Panc1 (cell line): ENCODE measurements at regions not wholly inside any gene's neighbourhood (a gene's known extent, or its start where the extent isn't known, plus 50 kb on each side); places are given as distances from the start of the nearest gene placed in this dataset.

Experiments
- POLR2AphosphoS5 ChIP-seq: IDR thresholded peaks from 2 replicates; pipeline ENCODE4 v1.6.1; 2012; ENCODE audit warnings: mild to moderate bottlenecking, low read depth, low read length, moderate library complexity
- SIN3A ChIP-seq: IDR thresholded peaks from 2 replicates; pipeline ENCODE4 v1.6.1; 2012; ENCODE audit warnings: low read depth, mild to moderate bottlenecking, low read length, moderate library complexity, borderline replicate concordance; ENCODE audit not compliant: insufficient read depth
- TCF7L2 ChIP-seq: IDR thresholded peaks from 2 replicates; pipeline ENCODE4 v1.6.1; 2011; ENCODE audit warnings: mild to moderate bottlenecking, low read depth, low read length, inconsistent platforms
- TF ChIP-seq, protein P1 (sequence below): fragments of 450-650 bp; IDR thresholded peaks from 2 replicates; pipeline ENCODE4 v1.5.1; 2017; ENCODE audit warnings: mild to moderate bottlenecking
- TF ChIP-seq, protein P2 (sequence below), 2 experiments: IDR thresholded peaks; 2 replicates each; pipeline ENCODE4 v1.6.1; 2011 to 2012; ENCODE audit warnings: low read depth in 2 of 2, control low read depth in 1 of 2, low read length in 1 of 2, mild to moderate bottlenecking in 1 of 2, moderate library complexity in 1 of 2; ENCODE audit not compliant: insufficient read depth in 1 of 2

DNA sequence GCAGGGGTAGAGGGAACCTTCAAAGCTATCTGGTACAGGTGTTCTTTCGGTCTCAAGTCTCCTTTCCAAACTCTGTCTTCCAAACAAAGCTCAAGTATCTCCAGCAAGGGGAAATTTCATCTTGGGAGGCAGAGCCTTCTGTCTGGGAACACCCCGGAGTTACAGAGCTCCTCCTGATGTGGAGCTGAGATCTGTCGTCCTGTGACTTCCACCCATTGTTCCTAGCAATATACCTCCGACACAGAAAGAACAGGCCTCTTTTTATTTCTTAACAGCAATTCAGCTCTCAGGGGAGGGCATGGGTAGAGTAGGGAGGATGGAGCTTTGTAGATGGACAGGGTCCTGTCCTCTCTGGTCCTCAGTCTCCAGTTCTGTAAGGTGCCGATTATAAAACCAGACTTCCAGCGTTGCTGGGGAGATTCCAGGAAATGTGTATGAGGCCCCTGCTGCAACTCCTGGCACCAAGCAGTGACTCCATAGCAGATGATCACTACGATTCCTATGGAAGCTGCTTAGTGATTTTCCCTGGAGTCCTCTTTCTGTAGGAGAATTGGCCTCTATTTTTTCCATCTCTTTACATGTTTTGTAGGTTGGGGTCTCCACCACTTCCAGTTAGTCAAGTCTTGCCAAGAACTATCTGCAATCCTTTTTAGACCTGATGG is 56.0 kb upstream of the ARGLU1 start:
- TF ChIP-seq, protein P1, sequence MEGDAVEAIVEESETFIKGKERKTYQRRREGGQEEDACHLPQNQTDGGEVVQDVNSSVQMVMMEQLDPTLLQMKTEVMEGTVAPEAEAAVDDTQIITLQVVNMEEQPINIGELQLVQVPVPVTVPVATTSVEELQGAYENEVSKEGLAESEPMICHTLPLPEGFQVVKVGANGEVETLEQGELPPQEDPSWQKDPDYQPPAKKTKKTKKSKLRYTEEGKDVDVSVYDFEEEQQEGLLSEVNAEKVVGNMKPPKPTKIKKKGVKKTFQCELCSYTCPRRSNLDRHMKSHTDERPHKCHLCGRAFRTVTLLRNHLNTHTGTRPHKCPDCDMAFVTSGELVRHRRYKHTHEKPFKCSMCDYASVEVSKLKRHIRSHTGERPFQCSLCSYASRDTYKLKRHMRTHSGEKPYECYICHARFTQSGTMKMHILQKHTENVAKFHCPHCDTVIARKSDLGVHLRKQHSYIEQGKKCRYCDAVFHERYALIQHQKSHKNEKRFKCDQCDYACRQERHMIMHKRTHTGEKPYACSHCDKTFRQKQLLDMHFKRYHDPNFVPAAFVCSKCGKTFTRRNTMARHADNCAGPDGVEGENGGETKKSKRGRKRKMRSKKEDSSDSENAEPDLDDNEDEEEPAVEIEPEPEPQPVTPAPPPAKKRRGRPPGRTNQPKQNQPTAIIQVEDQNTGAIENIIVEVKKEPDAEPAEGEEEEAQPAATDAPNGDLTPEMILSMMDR, result no peak
- TF ChIP-seq POLR2AphosphoS5, result no peak
- TF ChIP-seq TCF7L2, result no peak
- TF ChIP-seq, protein P2, sequence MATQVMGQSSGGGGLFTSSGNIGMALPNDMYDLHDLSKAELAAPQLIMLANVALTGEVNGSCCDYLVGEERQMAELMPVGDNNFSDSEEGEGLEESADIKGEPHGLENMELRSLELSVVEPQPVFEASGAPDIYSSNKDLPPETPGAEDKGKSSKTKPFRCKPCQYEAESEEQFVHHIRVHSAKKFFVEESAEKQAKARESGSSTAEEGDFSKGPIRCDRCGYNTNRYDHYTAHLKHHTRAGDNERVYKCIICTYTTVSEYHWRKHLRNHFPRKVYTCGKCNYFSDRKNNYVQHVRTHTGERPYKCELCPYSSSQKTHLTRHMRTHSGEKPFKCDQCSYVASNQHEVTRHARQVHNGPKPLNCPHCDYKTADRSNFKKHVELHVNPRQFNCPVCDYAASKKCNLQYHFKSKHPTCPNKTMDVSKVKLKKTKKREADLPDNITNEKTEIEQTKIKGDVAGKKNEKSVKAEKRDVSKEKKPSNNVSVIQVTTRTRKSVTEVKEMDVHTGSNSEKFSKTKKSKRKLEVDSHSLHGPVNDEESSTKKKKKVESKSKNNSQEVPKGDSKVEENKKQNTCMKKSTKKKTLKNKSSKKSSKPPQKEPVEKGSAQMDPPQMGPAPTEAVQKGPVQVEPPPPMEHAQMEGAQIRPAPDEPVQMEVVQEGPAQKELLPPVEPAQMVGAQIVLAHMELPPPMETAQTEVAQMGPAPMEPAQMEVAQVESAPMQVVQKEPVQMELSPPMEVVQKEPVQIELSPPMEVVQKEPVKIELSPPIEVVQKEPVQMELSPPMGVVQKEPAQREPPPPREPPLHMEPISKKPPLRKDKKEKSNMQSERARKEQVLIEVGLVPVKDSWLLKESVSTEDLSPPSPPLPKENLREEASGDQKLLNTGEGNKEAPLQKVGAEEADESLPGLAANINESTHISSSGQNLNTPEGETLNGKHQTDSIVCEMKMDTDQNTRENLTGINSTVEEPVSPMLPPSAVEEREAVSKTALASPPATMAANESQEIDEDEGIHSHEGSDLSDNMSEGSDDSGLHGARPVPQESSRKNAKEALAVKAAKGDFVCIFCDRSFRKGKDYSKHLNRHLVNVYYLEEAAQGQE (IDR thresholded peaks at IDR 0.05; ENCODE audit: insufficient read depth in 1 of 2, low read depth in 2 of 2, low read length in 1 of 2), result no peak
- TF ChIP-seq SIN3A, result no peak
